ENCODE measurements at regions not wholly inside any gene's neighbourhood (a gene's known extent, or its start where the extent isn't known, plus 50 kb on each side); places are given as distances from the start of the nearest gene placed in this dataset.

GRCh38 chr6:6729971-6730370 lies 141.5 kb downstream of the LY86 start:
- ATAC-seq (ENCODE audit: insufficient read depth, low FRiP score): no peak
- Histone ChIP-seq H3K4me3 (no peak overlapping the region), H3K27me3 (ENCODE audit: control insufficient read depth in 3 of 3, insufficient read depth in 3 of 3, low read length in 2 of 3) (no peaks in the 10 kb centered on the region), H3K4me1 (ENCODE audit: control insufficient read depth in 5 of 5, insufficient read depth in 5 of 5, low read length in 5 of 5) (peaks cover 0 to 12% (median 6%) of the 10 kb centered on the region in 5 donors), H3K27ac (ENCODE audit: low read depth in 1 of 2, low read length in 1 of 2) (no peak overlapping the region), H3K36me3 (ENCODE audit: control insufficient read depth in 4 of 4, insufficient read depth in 4 of 4, low read length in 4 of 4) (no peaks in the 10 kb centered on the region), H3K9me3 (ENCODE audit: control insufficient read depth in 4 of 4, insufficient read depth in 3 of 4, low read length in 3 of 4) (no peaks in the 10 kb centered on the region), H3K9ac (ENCODE audit: insufficient read depth in 1 of 2, low read length in 2 of 2) (no peak overlapping the region)
- DNase-seq: no peak
- 28 to 38% methylated on average over 1 of the region's 1 CpG for WGBS, 2 donors
- no peak for TF ChIP-seq CTCF (IDR thresholded peaks at IDR 0.05; ENCODE audit: control extremely low read depth, extremely low read depth)

- no peak for ATAC-seq (ENCODE audit: insufficient read depth, low FRiP score)
These were observed 142.3 kb downstream of the LY86 start for GRCh38 chr6:6730831-6731230.

GRCh38 chr6:6734479-6735465 lies 146.3 kb downstream of the LY86 start:
- H3K9me3 ChIP-seq (ENCODE audit: control insufficient read depth in 4 of 4, insufficient read depth in 3 of 4, low read length in 3 of 4): no peaks in the 10 kb centered on the region
- no peaks in the 10 kb centered on the region for H3K36me3 ChIP-seq (ENCODE audit: control insufficient read depth in 4 of 4, insufficient read depth in 4 of 4, low read length in 4 of 4)
- H3K4me1 ChIP-seq (ENCODE audit: control insufficient read depth in 5 of 5, insufficient read depth in 5 of 5, low read length in 5 of 5): peaks cover 0 to 3% (median 0%) of the 10 kb centered on the region in 5 donors
- no peak for TF ChIP-seq CTCF (IDR thresholded peaks at IDR 0.05; ENCODE audit: control extremely low read depth, extremely low read depth)
- H3K9ac ChIP-seq (ENCODE audit: insufficient read depth in 1 of 2, low read length in 2 of 2): no peak overlapping the region
- no peak overlapping the region for H3K4me3 ChIP-seq
- H3K27ac ChIP-seq (ENCODE audit: low read depth in 1 of 2, low read length in 1 of 2): peak overlapping the region in 1 of 2 donors; percentile 63
- no peaks in the 10 kb centered on the region for H3K27me3 ChIP-seq (ENCODE audit: control insufficient read depth in 3 of 3, insufficient read depth in 3 of 3, low read length in 2 of 3)
- ATAC-seq (ENCODE audit: insufficient read depth, low FRiP score): no peak
- 84 to 87% methylated on average over 16 of the region's 16 CpGs for WGBS, 2 donors
- no peak for DNase-seq

More at GRCh38 chr6:6730831-6731230, 142.3 kb downstream of the LY86 start:
- Histone ChIP-seq H3K4me1 (ENCODE audit: control insufficient read depth in 5 of 5, insufficient read depth in 5 of 5, low read length in 5 of 5) (peaks cover 0 to 3% (median under 1%) of the 10 kb centered on the region in 5 donors), H3K9ac (ENCODE audit: insufficient read depth in 1 of 2, low read length in 2 of 2) (no peak overlapping the region), H3K27ac (ENCODE audit: low read depth in 1 of 2, low read length in 1 of 2) (peak overlapping the region in 1 of 2 donors; percentile 83), H3K27me3 (ENCODE audit: control insufficient read depth in 3 of 3, insufficient read depth in 3 of 3, low read length in 2 of 3) (no peaks in the 10 kb centered on the region), H3K36me3 (ENCODE audit: control insufficient read depth in 4 of 4, insufficient read depth in 4 of 4, low read length in 4 of 4) (no peaks in the 10 kb centered on the region), H3K9me3 (ENCODE audit: control insufficient read depth in 4 of 4, insufficient read depth in 3 of 4, low read length in 3 of 4) (no peaks in the 10 kb centered on the region), H3K4me3 (no peak overlapping the region)
- WGBS, 2 donors: 63 to 69% methylated on average over 2 of the region's 2 CpGs
- TF ChIP-seq CTCF (IDR thresholded peaks at IDR 0.05; ENCODE audit: control extremely low read depth, extremely low read depth): no peak
- DNase-seq: no peak

Measured in lung (tissue), 11 donors.